GM23338 (cell line): ENCODE measurements at regions not wholly inside any gene's neighbourhood (a gene's known extent, or its start where the extent isn't known, plus 50 kb on each side); places are given as distances from the start of the nearest gene placed in this dataset.

ENCODE experiments used
- ATAC-seq: fragments of 200-7000 bp; cut with Tn5 transposase; 3 replicates; pipeline ENCODE4 v1.9.1; 2020
- DNase-seq: peaks from one replicate; pipeline ENCODE4 v3.0.0-alpha.2; 2015; ENCODE audit warnings: low spot score
- H2AFZ ChIP-seq: fragments of 200-600 bp; sonication (generic); 2 replicates; pipeline ENCODE4 v1.8.0; 2016; ENCODE audit warnings: antibody characterized with exemption, mild to moderate bottlenecking, moderate library complexity
- H3F3A ChIP-seq: fragments of 200-600 bp; sonication (generic); replicated peaks from 2 replicates; pipeline ENCODE4 v1.8.0; 2017; ENCODE audit warnings: antibody characterized with exemption, mixed run types, low read depth
- H3K27ac ChIP-seq: fragments of 200-600 bp; sonication (generic); 2 replicates; pipeline ENCODE4 v1.6.1; 2016; ENCODE audit warnings: low read depth
- H3K27me3 ChIP-seq: fragments of 200-600 bp; sonication (generic); 2 replicates; pipeline ENCODE4 v1.8.0; 2016; ENCODE audit warnings: mild to moderate bottlenecking, mixed run types, moderate library complexity; ENCODE audit not compliant: insufficient read depth
- H3K36me3 ChIP-seq: fragments of 200-600 bp; sonication (generic); 2 replicates; pipeline ENCODE4 v1.8.0; 2016; ENCODE audit warnings: mild to moderate bottlenecking; ENCODE audit not compliant: insufficient read depth
- H3K4me1 ChIP-seq: fragments of 200-600 bp; sonication (generic); 2 replicates; pipeline ENCODE4 v1.8.0; 2016; ENCODE audit warnings: mild to moderate bottlenecking, moderate library complexity; ENCODE audit not compliant: insufficient read depth
- H3K4me2 ChIP-seq: fragments of 200-600 bp; sonication (generic); 2 replicates; pipeline ENCODE4 v1.7.1; 2017; ENCODE audit warnings: mixed run types
- H3K4me3 ChIP-seq: fragments of 200-600 bp; sonication (generic); 2 replicates; pipeline ENCODE4 v1.6.1; 2016; ENCODE audit warnings: mixed run types
- H3K79me2 ChIP-seq: fragments of 200-600 bp; sonication (generic); replicated peaks from 2 replicates; pipeline ENCODE4 v1.8.0; 2017; ENCODE audit warnings: mild to moderate bottlenecking; ENCODE audit not compliant: insufficient read depth
- H3K9me2 ChIP-seq: fragments of 200-600 bp; sonication (generic); 2 replicates; pipeline ENCODE4 v1.8.0; 2017; ENCODE audit not compliant: insufficient read depth
- H4K20me1 ChIP-seq: fragments of 200-600 bp; sonication (generic); replicated peaks from 2 replicates; pipeline ENCODE4 v1.8.0; 2017; ENCODE audit warnings: mild to moderate bottlenecking; ENCODE audit not compliant: insufficient read depth
- H3K27ac Mint-ChIP-seq: 2 replicates; pipeline ENCODE4 v1.8.0; 2020; ENCODE audit warnings: inconsistent platforms, mild to moderate bottlenecking, moderate library complexity, mixed read lengths
- H3K27me3 Mint-ChIP-seq: 3 replicates; pipeline ENCODE4 v1.8.0; 2022; ENCODE audit warnings: low read depth, mild to moderate bottlenecking, moderate library complexity, mixed read lengths, inconsistent platforms; ENCODE audit not compliant: insufficient read depth, poor library complexity
- H3K36me3 Mint-ChIP-seq: 3 replicates; pipeline ENCODE4 v1.8.0; 2021; ENCODE audit warnings: low read depth, mild to moderate bottlenecking, inconsistent platforms, moderate library complexity, mixed read lengths
- H3K4me1 Mint-ChIP-seq: 3 replicates; pipeline ENCODE4 v1.8.0; 2020; ENCODE audit warnings: mild to moderate bottlenecking, inconsistent platforms, mixed read lengths
- H3K4me3 Mint-ChIP-seq: 3 replicates; pipeline ENCODE4 v1.8.0; 2021; ENCODE audit warnings: moderate library complexity, mild to moderate bottlenecking, inconsistent platforms, mixed read lengths
- H3K9me3 Mint-ChIP-seq: 3 replicates; pipeline ENCODE4 v1.8.0; 2020; ENCODE audit warnings: moderate library complexity, mild to moderate bottlenecking, inconsistent platforms, mixed read lengths
- CREB1 ChIP-seq: fragments of 250-450 bp; sonication (Bioruptor Pico); IDR thresholded peaks from 2 replicates; pipeline ENCODE4 v1.5.0; 2020; ENCODE audit warnings: low read depth, mild to moderate bottlenecking, moderate library complexity
- CTCF ChIP-seq, 2 experiments: fragments of 200-600 bp in 1 of 2; sonication (generic) in 1 of 2; conservative IDR thresholded peaks; 2 replicates each; pipeline versions ENCODE4 v1.5.1 to v1.6.1; 2016 to 2017; ENCODE audit warnings: antibody characterized with exemption in 2 of 2, low read depth in 2 of 2, mild to moderate bottlenecking in 2 of 2, moderate library complexity in 1 of 2
- EZH2 ChIP-seq: fragments of 200-600 bp; sonication (generic); IDR thresholded peaks from one replicate; pipeline ENCODE4 v1.8.0; 2017; ENCODE audit warnings: antibody characterized with exemption, mild to moderate bottlenecking, low read depth; ENCODE audit not compliant: unreplicated experiment
- STAT1 ChIP-seq: IDR thresholded peaks from one replicate; pipeline ENCODE4 v1.6.1; 2016; ENCODE audit warnings: antibody characterized with exemption; ENCODE audit not compliant: unreplicated experiment
- ZNF462 ChIP-seq: fragments of 250-450 bp; sonication (Bioruptor Pico); IDR thresholded peaks from 2 replicates; pipeline ENCODE4 v1.5.0; 2020; ENCODE audit warnings: mild to moderate bottlenecking, moderate library complexity

- TF ChIP-seq ZNF462 (CRISPR knock-in tag) (no peak), STAT1 (no peak), EZH2 (no peak), CTCF (conservative IDR thresholded peaks at IDR 0.05; ENCODE audit: low read depth in 2 of 2) (no peak)
Observed at GRCh38 chr15:26178640-26179220, 315.6 kb upstream of the ATP10A start (continued).

- no peak for TF ChIP-seq CREB1
- no peaks in the 10 kb centered on the region for H4K20me1 ChIP-seq
- no peaks in the 10 kb centered on the region for H3K36me3 ChIP-seq
- H3K27ac ChIP-seq, result no peak overlapping the region
- no peaks in the 10 kb centered on the region for H3K4me1 ChIP-seq
- peaks cover 4% of the 10 kb centered on the region for H3K27me3 Mint-ChIP-seq
- H3K27ac Mint-ChIP-seq, result no peak overlapping the region; the same call in 1 of the 2 replicates
- no peaks in the 10 kb centered on the region for H3F3A ChIP-seq
- DNase-seq, result no peak
- H3K4me2 ChIP-seq, result no peak overlapping the region
- H3K79me2 ChIP-seq, result no peaks in the 10 kb centered on the region
- no peak overlapping the region for H3K4me3 Mint-ChIP-seq
- H3K36me3 Mint-ChIP-seq, result no peaks in the 10 kb centered on the region
- peaks cover 20% of the 10 kb centered on the region for H3K4me1 Mint-ChIP-seq
- no peaks in the 10 kb centered on the region for H3K9me3 Mint-ChIP-seq
- no peak overlapping the region for H2AFZ ChIP-seq
- H3K9me2 ChIP-seq, result no peaks in the 10 kb centered on the region
- ATAC-seq, result no peak
- no peaks in the 10 kb centered on the region for H3K27me3 ChIP-seq
- no peak overlapping the region for H3K4me3 ChIP-seq
Observed at GRCh38 chr15:26177816-26178215, 314.7 kb upstream of the ATP10A start.
